ENCODE measurements at regions not wholly inside any gene's neighbourhood (a gene's known extent, or its start where the extent isn't known, plus 50 kb on each side); places are given as distances from the start of the nearest gene placed in this dataset.

DNA sequence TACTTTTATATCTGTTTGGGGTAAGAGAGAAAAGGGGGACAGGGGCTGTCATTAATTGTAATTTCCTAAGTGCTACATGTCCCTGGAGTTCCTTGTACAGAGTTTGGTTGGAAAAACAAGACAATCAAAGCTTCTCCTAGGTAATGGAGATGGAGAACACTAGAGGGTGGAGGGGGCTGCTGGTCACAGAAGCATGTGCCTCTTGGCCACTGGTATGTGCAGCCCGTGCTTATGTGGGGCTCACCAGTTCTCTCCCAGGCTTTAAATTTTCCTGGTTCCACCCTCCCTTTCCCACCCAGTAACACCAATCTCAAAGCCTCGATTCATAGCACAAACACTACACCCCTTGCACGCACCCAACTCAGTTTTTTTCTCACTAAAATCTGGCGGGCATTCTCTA is 165.6 kb downstream of the SAMD5 start:
- H2AK5ac ChIP-seq (ENCODE audit: low read depth, low read length), result no peak overlapping the region
- no peak overlapping the region for H4K8ac ChIP-seq (ENCODE audit: low read depth in 2 of 2, low read length in 2 of 2)
- H4K91ac ChIP-seq (ENCODE audit: insufficient read depth, low read depth, low read length), result no peak overlapping the region
- H3K23ac ChIP-seq (ENCODE audit: low read depth, low read length), result no peak overlapping the region
- H3K27me3 ChIP-seq (ENCODE audit: control insufficient read depth, insufficient read depth, low read length), result no peaks in the 10 kb centered on the region
- no peak overlapping the region for H2BK15ac ChIP-seq (ENCODE audit: low read depth, low read length)
- no peak overlapping the region for H3K27ac ChIP-seq (ENCODE audit: insufficient read depth, low read length)
- CTCF ChIA-PET, result no interaction called here
- H3K36me3 ChIP-seq (ENCODE audit: control insufficient read depth, insufficient read depth, low read length), result no peaks in the 10 kb centered on the region
- no TSS peak for BruUV-seq (replicated peaks)
- H3K79me1 ChIP-seq (ENCODE audit: low read depth in 1 of 2, low read length in 2 of 2), result no peaks in the 10 kb centered on the region
- 94% methylated on average over 2 of the region's 4 CpGs; no CpG with 5 or more reads in 1 of the 2 experiments for WGBS, 2 experiments (ENCODE audit: extremely low coverage in 2 of 2, insufficient read length in 1 of 2)
- H3K18ac ChIP-seq (ENCODE audit: low read depth, low read length), result no peak overlapping the region
- TF ChIP-seq NFE2L2 (IDR thresholded peaks at IDR 0.05; ENCODE audit: low read depth, low read length), result no peak
- no peak for TF ChIP-seq FOS (IDR thresholded peaks at IDR 0.05; ENCODE audit: low read depth, low read length)
- no peak for TF ChIP-seq BHLHE40 (IDR thresholded peaks at IDR 0.05; ENCODE audit: low read depth, low read length)
- TF ChIP-seq, protein P1, sequence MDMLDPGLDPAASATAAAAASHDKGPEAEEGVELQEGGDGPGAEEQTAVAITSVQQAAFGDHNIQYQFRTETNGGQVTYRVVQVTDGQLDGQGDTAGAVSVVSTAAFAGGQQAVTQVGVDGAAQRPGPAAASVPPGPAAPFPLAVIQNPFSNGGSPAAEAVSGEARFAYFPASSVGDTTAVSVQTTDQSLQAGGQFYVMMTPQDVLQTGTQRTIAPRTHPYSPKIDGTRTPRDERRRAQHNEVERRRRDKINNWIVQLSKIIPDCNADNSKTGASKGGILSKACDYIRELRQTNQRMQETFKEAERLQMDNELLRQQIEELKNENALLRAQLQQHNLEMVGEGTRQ (IDR thresholded peaks at IDR 0.05; ENCODE audit: low read depth, low read length), result no peak
- TF ChIP-seq MXI1 (IDR thresholded peaks at IDR 0.05; ENCODE audit: borderline replicate concordance, low read depth, low read length), result no peak
- H2BK5ac ChIP-seq (ENCODE audit: low read depth, low read length, poor library complexity, severe bottlenecking), result no peak overlapping the region
- intact Hi-C loops (cut with micrococcal nuclease), result no loop called here
- in situ Hi-C loops (cut with MboI; ENCODE audit: low sequenced_read_pairs), result no loop called here
- ATAC-seq (ENCODE audit: low read depth) (no peak), DNase-seq (no peak)
- H2BK120ac ChIP-seq (ENCODE audit: low read depth, low read length), result no peak overlapping the region
- H2BK20ac ChIP-seq (ENCODE audit: low read depth, low read length), result no peak overlapping the region
- H3K4me3 ChIP-seq (ENCODE audit: insufficient read depth, low read depth, low read length), result no peak overlapping the region
- no peak overlapping the region for H3K14ac ChIP-seq (replicated peaks; ENCODE audit: low read depth, low read length)
- no peak overlapping the region for H3K4me2 ChIP-seq (ENCODE audit: low read depth, low read length)
- dilution Hi-C loops (cut with HindIII; ENCODE audit: low sequenced_read_pairs, unreplicated experiment), result no loop called here
- H3K9ac ChIP-seq (ENCODE audit: low read depth, low read length), result no peak overlapping the region
- H2AFZ ChIP-seq (replicated peaks; ENCODE audit: low read length, poor library complexity), result no peak overlapping the region
- no peak overlapping the region for H3K4ac ChIP-seq (ENCODE audit: low read depth, low read length)
- no peaks in the 10 kb centered on the region; the same call in 1 of the 2 replicates for H3K9me3 ChIP-seq (ENCODE audit: control insufficient read depth, insufficient read depth, low read length)
- no peak overlapping the region for H4K5ac ChIP-seq (ENCODE audit: low read depth, low read length)
- H2AK9ac ChIP-seq (replicated peaks; ENCODE audit: low read depth, low read length, poor library complexity), result no peak overlapping the region
- no peaks in the 10 kb centered on the region for H3K4me1 ChIP-seq (ENCODE audit: control insufficient read depth, insufficient read depth, low read length)
- no peaks in the 10 kb centered on the region for H3K9me1 ChIP-seq (ENCODE audit: insufficient read depth, low read length)
- no peak overlapping the region for H3K56ac ChIP-seq (ENCODE audit: extremely low read depth, insufficient read depth, low read length)
- no peaks in the 10 kb centered on the region for H4K20me1 ChIP-seq (ENCODE audit: insufficient read depth, low read length)
- POLR2A ChIA-PET (ENCODE audit: unreplicated experiment), result no interaction called here

Measured in IMR-90 (cell line).